ENCODE measurements at regions not wholly inside any gene's neighbourhood (a gene's known extent, or its start where the extent isn't known, plus 50 kb on each side); places are given as distances from the start of the nearest gene placed in this dataset.

- TF ChIP-seq, protein P1, sequence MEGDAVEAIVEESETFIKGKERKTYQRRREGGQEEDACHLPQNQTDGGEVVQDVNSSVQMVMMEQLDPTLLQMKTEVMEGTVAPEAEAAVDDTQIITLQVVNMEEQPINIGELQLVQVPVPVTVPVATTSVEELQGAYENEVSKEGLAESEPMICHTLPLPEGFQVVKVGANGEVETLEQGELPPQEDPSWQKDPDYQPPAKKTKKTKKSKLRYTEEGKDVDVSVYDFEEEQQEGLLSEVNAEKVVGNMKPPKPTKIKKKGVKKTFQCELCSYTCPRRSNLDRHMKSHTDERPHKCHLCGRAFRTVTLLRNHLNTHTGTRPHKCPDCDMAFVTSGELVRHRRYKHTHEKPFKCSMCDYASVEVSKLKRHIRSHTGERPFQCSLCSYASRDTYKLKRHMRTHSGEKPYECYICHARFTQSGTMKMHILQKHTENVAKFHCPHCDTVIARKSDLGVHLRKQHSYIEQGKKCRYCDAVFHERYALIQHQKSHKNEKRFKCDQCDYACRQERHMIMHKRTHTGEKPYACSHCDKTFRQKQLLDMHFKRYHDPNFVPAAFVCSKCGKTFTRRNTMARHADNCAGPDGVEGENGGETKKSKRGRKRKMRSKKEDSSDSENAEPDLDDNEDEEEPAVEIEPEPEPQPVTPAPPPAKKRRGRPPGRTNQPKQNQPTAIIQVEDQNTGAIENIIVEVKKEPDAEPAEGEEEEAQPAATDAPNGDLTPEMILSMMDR (IDR thresholded peaks at IDR 0.05), result no peak
- TF ChIP-seq POLR2A (IDR thresholded peaks at IDR 0.05), result no peak
These were observed 318.5 kb downstream of the EDEM1 start for GRCh38 chr3:5505997-5506396.
